ENCODE measurements at regions not wholly inside any gene's neighbourhood (a gene's known extent, or its start where the extent isn't known, plus 50 kb on each side); places are given as distances from the start of the nearest gene placed in this dataset.

- TF ChIP-seq, protein P1, sequence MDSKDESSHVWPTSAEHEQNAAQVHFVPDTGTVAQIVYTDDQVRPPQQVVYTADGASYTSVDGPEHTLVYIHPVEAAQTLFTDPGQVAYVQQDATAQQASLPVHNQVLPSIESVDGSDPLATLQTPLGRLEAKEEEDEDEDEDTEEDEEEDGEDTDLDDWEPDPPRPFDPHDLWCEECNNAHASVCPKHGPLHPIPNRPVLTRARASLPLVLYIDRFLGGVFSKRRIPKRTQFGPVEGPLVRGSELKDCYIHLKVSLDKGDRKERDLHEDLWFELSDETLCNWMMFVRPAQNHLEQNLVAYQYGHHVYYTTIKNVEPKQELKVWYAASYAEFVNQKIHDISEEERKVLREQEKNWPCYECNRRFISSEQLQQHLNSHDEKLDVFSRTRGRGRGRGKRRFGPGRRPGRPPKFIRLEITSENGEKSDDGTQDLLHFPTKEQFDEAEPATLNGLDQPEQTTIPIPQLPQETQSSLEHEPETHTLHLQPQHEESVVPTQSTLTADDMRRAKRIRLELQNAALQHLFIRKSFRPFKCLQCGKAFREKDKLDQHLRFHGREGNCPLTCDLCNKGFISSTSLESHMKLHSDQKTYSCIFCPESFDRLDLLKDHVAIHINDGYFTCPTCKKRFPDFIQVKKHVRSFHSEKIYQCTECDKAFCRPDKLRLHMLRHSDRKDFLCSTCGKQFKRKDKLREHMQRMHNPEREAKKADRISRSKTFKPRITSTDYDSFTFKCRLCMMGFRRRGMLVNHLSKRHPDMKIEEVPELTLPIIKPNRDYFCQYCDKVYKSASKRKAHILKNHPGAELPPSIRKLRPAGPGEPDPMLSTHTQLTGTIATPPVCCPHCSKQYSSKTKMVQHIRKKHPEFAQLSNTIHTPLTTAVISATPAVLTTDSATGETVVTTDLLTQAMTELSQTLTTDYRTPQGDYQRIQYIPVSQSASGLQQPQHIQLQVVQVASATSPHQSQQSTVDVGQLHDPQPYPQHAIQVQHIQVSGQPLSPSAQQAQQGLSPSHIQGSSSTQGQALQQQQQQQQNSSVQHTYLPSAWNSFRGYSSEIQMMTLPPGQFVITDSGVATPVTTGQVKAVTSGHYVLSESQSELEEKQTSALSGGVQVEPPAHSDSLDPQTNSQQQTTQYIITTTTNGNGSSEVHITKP (IDR thresholded peaks at IDR 0.05; ENCODE audit: partially characterized antibody) = no peak
- no peak for TF ChIP-seq NRF1 (conservative IDR thresholded peaks at IDR 0.05 in 1 of 2, IDR thresholded peaks at IDR 0.05 in 1 of 2)
- no peak for TF ChIP-seq KDM5B (IDR thresholded peaks at IDR 0.05; ENCODE audit: insufficient replicate concordance, low read depth, low read length)
- no peak for TF ChIP-seq NONO (IDR thresholded peaks at IDR 0.05; ENCODE audit: low read depth in 2 of 2, low read length in 1 of 2)
- TF ChIP-seq, protein P2, sequence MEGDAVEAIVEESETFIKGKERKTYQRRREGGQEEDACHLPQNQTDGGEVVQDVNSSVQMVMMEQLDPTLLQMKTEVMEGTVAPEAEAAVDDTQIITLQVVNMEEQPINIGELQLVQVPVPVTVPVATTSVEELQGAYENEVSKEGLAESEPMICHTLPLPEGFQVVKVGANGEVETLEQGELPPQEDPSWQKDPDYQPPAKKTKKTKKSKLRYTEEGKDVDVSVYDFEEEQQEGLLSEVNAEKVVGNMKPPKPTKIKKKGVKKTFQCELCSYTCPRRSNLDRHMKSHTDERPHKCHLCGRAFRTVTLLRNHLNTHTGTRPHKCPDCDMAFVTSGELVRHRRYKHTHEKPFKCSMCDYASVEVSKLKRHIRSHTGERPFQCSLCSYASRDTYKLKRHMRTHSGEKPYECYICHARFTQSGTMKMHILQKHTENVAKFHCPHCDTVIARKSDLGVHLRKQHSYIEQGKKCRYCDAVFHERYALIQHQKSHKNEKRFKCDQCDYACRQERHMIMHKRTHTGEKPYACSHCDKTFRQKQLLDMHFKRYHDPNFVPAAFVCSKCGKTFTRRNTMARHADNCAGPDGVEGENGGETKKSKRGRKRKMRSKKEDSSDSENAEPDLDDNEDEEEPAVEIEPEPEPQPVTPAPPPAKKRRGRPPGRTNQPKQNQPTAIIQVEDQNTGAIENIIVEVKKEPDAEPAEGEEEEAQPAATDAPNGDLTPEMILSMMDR (IDR thresholded peaks at IDR 0.05 in 2 of 3, conservative IDR thresholded peaks at IDR 0.05 in 1 of 3; ENCODE audit: insufficient read depth in 2 of 3, low read depth in 1 of 3, low read length in 3 of 3) = no peak
- no peak for TF ChIP-seq SMAD1 (IDR thresholded peaks at IDR 0.05; ENCODE audit: low read depth, low read length, partially characterized antibody)
- TF ChIP-seq SIN3A (IDR thresholded peaks at IDR 0.05; ENCODE audit: borderline replicate concordance in 2 of 2, control insufficient read depth in 1 of 2, low read depth in 2 of 2, low read length in 2 of 2) = no peak
- TF ChIP-seq TRIM28 (IDR thresholded peaks at IDR 0.05) = no peak
Observed at GRCh38 chr10:123236126-123236525, 81.9 kb downstream of the BUB3 start.
